Mucosa of rectum (tissue), 2 donors: ENCODE measurements at regions not wholly inside any gene's neighbourhood (a gene's known extent, or its start where the extent isn't known, plus 50 kb on each side); places are given as distances from the start of the nearest gene placed in this dataset.

Experiments
- H3K27ac ChIP-seq, 2 donors: one replicate each; pipeline ENCODE4 v1.7.0; 2013; ENCODE audit warnings: inconsistent platforms in 2 of 2, low read depth in 2 of 2, low read length in 2 of 2
- H3K27me3 ChIP-seq, 2 donors: one replicate each; pipeline ENCODE4 v1.7.0; 2013; ENCODE audit warnings: low read length in 2 of 2; ENCODE audit not compliant: control insufficient read depth in 2 of 2, insufficient read depth in 2 of 2
- H3K36me3 ChIP-seq, 2 donors: one replicate each; pipeline ENCODE4 v1.7.0; 2013; ENCODE audit warnings: low read length in 2 of 2; ENCODE audit not compliant: control insufficient read depth in 2 of 2, insufficient read depth in 2 of 2
- H3K4me1 ChIP-seq, 2 donors: one replicate each; pipeline ENCODE4 v1.7.0; 2013; ENCODE audit warnings: low read length in 2 of 2, mild to moderate bottlenecking in 1 of 2; ENCODE audit not compliant: control insufficient read depth in 2 of 2, insufficient read depth in 2 of 2
- H3K4me3 ChIP-seq, 2 donors: one replicate each; pipeline ENCODE4 v1.7.0; 2013; ENCODE audit warnings: low read length in 2 of 2
- H3K9ac ChIP-seq, 2 donors: one replicate each; pipeline ENCODE4 v1.7.0; 2013; ENCODE audit warnings: low read length in 2 of 2, low read depth in 1 of 2, mild to moderate bottlenecking in 1 of 2
- H3K9me3 ChIP-seq, 2 donors: one replicate each; pipeline ENCODE4 v1.7.0; 2013; ENCODE audit warnings: low read length in 2 of 2; ENCODE audit not compliant: control insufficient read depth in 2 of 2
- donor health status: healthy.
- donor health status: Normal muscosa, but diverticular disease.

GRCh38 chr10:10798102-10798863 lies 219.4 kb upstream of the CELF2 start:
- no peaks in the 10 kb centered on the region for H3K27me3 ChIP-seq
- peak overlapping the region; percentile 65 to 67 for H3K27ac ChIP-seq
- peak overlapping the region in 1 of 2 donors; percentile 7 for H3K4me3 ChIP-seq
- peak overlapping the region in 1 of 2 donors; percentile 53 for H3K9ac ChIP-seq
- H3K9me3 ChIP-seq: no peaks in the 10 kb centered on the region
- H3K4me1 ChIP-seq: peaks cover 0 to 2% of the 10 kb centered on the region in 2 donors
- no peaks in the 10 kb centered on the region for H3K36me3 ChIP-seq

- Histone ChIP-seq H3K27ac (peak overlapping the region; percentile 52 to 65), H3K9me3 (no peaks in the 10 kb centered on the region), H3K36me3 (no peaks in the 10 kb centered on the region), H3K9ac (peak overlapping the region in 1 of 2 donors; percentile 53), H3K4me3 (peak overlapping the region in 1 of 2 donors; percentile 7), H3K27me3 (no peaks in the 10 kb centered on the region), H3K4me1 (peaks cover 0 to 2% of the 10 kb centered on the region in 2 donors)
Measured at GRCh38 chr10:10798864-10799192, 218.8 kb upstream of the CELF2 start.

- H3K36me3 ChIP-seq: no peaks in the 10 kb centered on the region
- no peak overlapping the region for H3K4me3 ChIP-seq
- H3K27me3 ChIP-seq: no peaks in the 10 kb centered on the region
- H3K27ac ChIP-seq: no peak overlapping the region
- no peaks in the 10 kb centered on the region for H3K9me3 ChIP-seq
- H3K9ac ChIP-seq: no peak overlapping the region
- peaks cover 2 to 6% of the 10 kb centered on the region in 2 donors for H3K4me1 ChIP-seq
Measured at GRCh38 chr10:10800961-10801360, 216.7 kb upstream of the CELF2 start.

- Histone ChIP-seq H3K36me3 (no peaks in the 10 kb centered on the region), H3K27ac (no peak overlapping the region), H3K4me3 (no peak overlapping the region), H3K4me1 (peaks cover 0 to 9% of the 10 kb centered on the region in 2 donors), H3K9ac (no peak overlapping the region), H3K9me3 (no peaks in the 10 kb centered on the region), H3K27me3 (no peaks in the 10 kb centered on the region)
Measured at GRCh38 chr10:10803278-10803677, 214.4 kb upstream of the CELF2 start.

- Histone ChIP-seq H3K36me3 (no peaks in the 10 kb centered on the region), H3K4me1 (peaks cover 0 to 9% of the 10 kb centered on the region in 2 donors), H3K4me3 (no peak overlapping the region), H3K9ac (no peak overlapping the region), H3K27me3 (no peaks in the 10 kb centered on the region), H3K27ac (no peak overlapping the region), H3K9me3 (no peaks in the 10 kb centered on the region)
Measured at GRCh38 chr10:10804061-10804460, 213.6 kb upstream of the CELF2 start.

GRCh38 chr10:10804998-10805740 lies 212.5 kb upstream of the CELF2 start:
- no peak overlapping the region for H3K27ac ChIP-seq
- H3K9ac ChIP-seq: no peak overlapping the region
- peaks cover 0 to 9% of the 10 kb centered on the region in 2 donors for H3K4me1 ChIP-seq
- H3K36me3 ChIP-seq: no peaks in the 10 kb centered on the region
- no peaks in the 10 kb centered on the region for H3K9me3 ChIP-seq
- H3K4me3 ChIP-seq: no peak overlapping the region
- H3K27me3 ChIP-seq: no peaks in the 10 kb centered on the region

- Histone ChIP-seq H3K9me3 (no peaks in the 10 kb centered on the region), H3K27ac (no peak overlapping the region), H3K9ac (no peak overlapping the region), H3K4me3 (no peak overlapping the region), H3K27me3 (no peaks in the 10 kb centered on the region), H3K4me1 (peaks cover 0 to 9% of the 10 kb centered on the region in 2 donors), H3K36me3 (no peaks in the 10 kb centered on the region)
Measured at GRCh38 chr10:10807106-10807505, 210.6 kb upstream of the CELF2 start.

- Histone ChIP-seq H3K4me3 (no peak overlapping the region), H3K4me1 (peaks cover 0 to 2% of the 10 kb centered on the region in 2 donors)
Measured at GRCh38 chr10:10811562-10811961, 206.1 kb upstream of the CELF2 start.

GRCh38 chr10:10813656-10814055 lies 204.0 kb upstream of the CELF2 start:
- H3K36me3 ChIP-seq: no peaks in the 10 kb centered on the region
- no peak overlapping the region for H3K9ac ChIP-seq
- H3K9me3 ChIP-seq: no peaks in the 10 kb centered on the region
- H3K4me3 ChIP-seq: no peak overlapping the region
- no peaks in the 10 kb centered on the region for H3K4me1 ChIP-seq
- H3K27ac ChIP-seq: no peak overlapping the region
- H3K27me3 ChIP-seq: no peaks in the 10 kb centered on the region

More at GRCh38 chr10:10811562-10811961, 206.1 kb upstream of the CELF2 start:
- Histone ChIP-seq H3K27me3 (no peaks in the 10 kb centered on the region), H3K36me3 (no peaks in the 10 kb centered on the region), H3K9ac (no peak overlapping the region), H3K27ac (no peak overlapping the region), H3K9me3 (no peaks in the 10 kb centered on the region)

GRCh38 chr10:10814069-10814468 lies 203.6 kb upstream of the CELF2 start:
- H3K4me1 ChIP-seq: no peaks in the 10 kb centered on the region
- no peak overlapping the region for H3K9ac ChIP-seq
- no peaks in the 10 kb centered on the region for H3K36me3 ChIP-seq
- no peaks in the 10 kb centered on the region for H3K27me3 ChIP-seq
- no peaks in the 10 kb centered on the region for H3K9me3 ChIP-seq
- no peak overlapping the region for H3K4me3 ChIP-seq
- H3K27ac ChIP-seq: no peak overlapping the region
